D721Med (cell line): ENCODE measurements at regions not wholly inside any gene's neighbourhood (a gene's known extent, or its start where the extent isn't known, plus 50 kb on each side); places are given as distances from the start of the nearest gene placed in this dataset.

Experiments
- DNase-seq: peaks from one replicate; pipeline ENCODE4 v3.0.0; 2011; ENCODE audit warnings: low spot score; ENCODE audit not compliant: insufficient read length
- FAIRE-seq: peaks from 2 replicates; lab custom pipeline; 2011; peaks lifted over from hg19 to GRCh38; lab: Jason Lieb, UNC
- TF ChIP-seq, protein P1 (sequence below): IDR thresholded peaks from 2 replicates; pipeline ENCODE4 v1.5.1; 2012; ENCODE audit warnings: mild to moderate bottlenecking, control low read depth; ENCODE audit not compliant: insufficient read depth; ENCODE audit errors: missing control alignments

DNA sequence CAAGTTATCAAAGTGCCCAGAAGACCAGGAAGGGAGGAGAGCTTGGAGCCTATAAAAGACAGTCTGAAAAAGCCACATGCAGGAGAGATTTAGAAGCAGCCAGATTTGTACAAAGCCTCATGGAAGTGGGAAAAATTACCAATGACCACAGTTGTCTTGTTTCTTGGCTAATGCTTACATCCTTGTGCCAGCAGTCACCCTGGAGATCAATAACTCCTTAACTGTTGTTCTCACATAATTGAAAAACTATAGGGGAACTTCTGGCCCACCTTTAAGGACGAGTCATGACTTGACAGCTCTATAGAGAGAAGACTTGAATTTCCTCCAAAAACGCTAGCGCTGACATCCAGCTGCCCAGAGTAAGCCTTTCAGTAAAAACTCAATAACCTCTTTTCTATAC lies 313.1 kb downstream of the GALC start:
- DNase-seq (no peak), FAIRE-seq (no peak)
- TF ChIP-seq, protein P1, sequence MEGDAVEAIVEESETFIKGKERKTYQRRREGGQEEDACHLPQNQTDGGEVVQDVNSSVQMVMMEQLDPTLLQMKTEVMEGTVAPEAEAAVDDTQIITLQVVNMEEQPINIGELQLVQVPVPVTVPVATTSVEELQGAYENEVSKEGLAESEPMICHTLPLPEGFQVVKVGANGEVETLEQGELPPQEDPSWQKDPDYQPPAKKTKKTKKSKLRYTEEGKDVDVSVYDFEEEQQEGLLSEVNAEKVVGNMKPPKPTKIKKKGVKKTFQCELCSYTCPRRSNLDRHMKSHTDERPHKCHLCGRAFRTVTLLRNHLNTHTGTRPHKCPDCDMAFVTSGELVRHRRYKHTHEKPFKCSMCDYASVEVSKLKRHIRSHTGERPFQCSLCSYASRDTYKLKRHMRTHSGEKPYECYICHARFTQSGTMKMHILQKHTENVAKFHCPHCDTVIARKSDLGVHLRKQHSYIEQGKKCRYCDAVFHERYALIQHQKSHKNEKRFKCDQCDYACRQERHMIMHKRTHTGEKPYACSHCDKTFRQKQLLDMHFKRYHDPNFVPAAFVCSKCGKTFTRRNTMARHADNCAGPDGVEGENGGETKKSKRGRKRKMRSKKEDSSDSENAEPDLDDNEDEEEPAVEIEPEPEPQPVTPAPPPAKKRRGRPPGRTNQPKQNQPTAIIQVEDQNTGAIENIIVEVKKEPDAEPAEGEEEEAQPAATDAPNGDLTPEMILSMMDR: no peak

DNA sequence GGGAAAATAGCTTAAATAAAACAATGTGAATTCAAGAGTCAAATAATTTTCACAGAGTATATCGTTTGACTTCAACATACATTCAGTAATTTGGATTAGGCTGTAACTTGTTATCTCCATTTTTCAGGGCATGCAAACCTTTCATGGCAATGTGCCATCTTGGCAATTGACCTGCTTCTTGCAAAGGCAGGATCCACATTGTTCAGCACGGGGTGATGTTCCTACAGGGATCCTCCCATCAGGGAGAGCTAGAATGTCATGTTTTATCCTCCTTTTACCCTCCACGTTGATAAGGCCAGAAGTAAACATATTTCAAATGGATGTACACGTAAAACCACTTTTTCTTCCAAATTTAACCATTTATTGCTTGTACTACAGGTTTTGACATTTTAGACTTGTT lies 314.4 kb downstream of the GALC start:
- FAIRE-seq: no peak
- no peak for DNase-seq

DNA sequence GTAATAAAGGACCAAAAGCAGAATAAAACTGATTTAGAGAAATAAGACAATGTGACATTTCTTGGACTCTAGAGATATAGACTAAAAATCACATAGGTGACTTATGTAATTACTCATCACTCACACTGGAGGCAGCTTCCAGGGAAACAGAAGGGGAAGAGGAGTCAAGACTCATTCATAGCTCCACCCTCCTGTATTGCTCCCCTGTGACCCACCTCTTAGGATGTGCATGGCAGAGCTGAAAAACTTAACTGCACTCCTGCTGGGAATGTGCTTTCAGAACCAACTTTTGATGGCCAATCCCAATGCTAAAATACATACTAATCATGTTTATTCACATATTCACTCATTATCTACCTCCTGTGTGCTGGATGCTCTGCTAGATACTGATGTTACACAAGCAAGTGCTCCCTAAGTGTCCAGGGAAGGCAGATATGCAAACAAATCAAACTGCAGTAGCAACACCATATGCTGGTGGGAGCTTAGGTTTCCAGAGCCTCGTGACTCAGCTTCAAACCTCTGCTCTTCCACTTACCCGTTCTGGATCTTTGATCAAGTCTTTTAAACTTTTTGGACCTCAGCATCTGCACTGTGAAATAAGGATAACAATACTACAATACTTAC lies 316.1 kb downstream of the GALC start:
- TF ChIP-seq, protein P1: no peak
- FAIRE-seq (no peak), DNase-seq (no peak)

More for the DNA sequence above, 314.4 kb downstream of the GALC start:
- TF ChIP-seq, protein P1: no peak

DNA sequence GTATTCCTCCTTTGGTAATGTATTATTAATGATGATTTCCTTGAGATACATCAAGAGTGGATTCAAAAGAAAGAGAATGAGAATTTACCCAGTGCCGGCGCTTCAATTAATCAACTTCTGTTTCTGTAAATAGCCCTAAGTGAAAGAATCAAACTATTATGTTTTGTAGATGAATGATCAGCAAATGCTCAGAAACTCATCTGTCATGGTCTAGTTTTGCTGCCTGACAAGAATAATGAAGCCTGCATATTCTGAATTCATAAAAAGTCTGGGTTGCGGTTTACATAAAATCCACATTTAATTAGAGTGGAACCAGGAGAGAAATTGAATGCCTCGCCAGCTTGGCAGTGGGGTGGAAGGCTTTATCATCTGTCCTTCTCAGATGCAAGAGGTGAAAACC lies 325.3 kb downstream of the GALC start:
- TF ChIP-seq, protein P1: no peak
- FAIRE-seq (no peak), DNase-seq (no peak)

DNA sequence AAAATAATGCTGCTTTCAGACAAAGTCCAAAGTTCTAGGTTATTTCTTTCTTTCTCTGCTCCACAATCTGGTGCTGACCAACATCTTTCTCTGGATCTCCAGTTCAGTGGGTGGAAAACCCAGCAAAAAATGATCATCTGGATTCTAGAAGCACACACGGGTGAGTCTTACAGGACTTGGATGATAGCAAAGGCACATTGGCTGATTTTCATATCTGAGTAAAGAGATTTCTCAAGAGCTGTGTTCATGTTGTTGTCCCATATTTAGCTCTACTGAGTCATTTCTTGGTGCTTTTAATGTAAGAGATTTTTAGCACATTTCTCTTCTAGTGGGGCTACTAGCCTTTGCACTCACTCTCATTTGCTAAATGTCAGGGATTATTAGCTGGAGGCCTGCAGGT lies 336.7 kb downstream of the GALC start:
- TF ChIP-seq, protein P1: no peak
- DNase-seq: no peak
- FAIRE-seq: no peak

DNA sequence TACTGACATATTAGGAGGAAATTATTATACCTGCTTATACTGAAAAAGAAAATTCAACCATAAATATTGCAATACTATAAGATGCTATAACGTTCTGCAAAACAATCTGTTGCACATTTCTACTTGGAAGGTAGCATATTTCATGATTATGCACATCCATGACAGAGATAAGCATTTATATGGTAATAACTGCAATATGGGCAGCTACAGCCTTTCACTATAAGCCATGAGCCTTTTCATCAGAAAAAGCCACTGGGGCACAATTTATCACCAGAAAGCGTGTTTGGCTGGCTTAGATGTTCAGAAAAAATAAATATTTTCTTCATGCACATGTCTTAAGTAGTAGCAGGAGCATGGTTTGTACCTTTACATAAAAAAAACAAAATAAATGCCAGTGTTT lies 340.7 kb downstream of the GALC start:
- DNase-seq (no peak), FAIRE-seq (no peak)
- TF ChIP-seq, protein P1: no peak

DNA sequence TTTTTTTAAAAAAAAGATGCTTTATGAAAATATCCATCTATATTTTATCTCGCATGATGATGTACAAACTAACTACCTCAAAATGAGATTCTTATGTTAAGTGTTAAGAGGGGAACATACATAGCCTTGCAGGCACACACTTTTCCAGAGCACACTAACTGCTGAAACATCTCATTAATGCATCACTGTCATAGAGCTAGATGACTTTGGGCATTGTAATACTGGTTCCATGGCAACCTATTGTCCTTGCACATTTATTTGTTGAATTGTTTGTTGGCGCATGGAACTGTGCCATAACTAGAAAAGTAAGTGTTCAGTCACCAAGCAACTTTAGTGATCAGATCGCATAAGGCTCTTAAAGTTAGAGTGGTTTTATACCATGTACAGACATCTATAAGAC lies 348.3 kb downstream of the GALC start:
- DNase-seq: no peak
- no peak for FAIRE-seq
- TF ChIP-seq, protein P1: no peak
